Spinal cord (tissue), 9 donors: ENCODE measurements at regions not wholly inside any gene's neighbourhood (a gene's known extent, or its start where the extent isn't known, plus 50 kb on each side); places are given as distances from the start of the nearest gene placed in this dataset.

Experiments
- DNase-seq, 6 donors: peaks; one replicate each; pipeline versions ENCODE4 v3.0.0 to v3.0.0-alpha.2; 2013 to 2015; ENCODE audit warnings: low spot score in 6 of 6, low read depth in 4 of 6
- H3K27ac ChIP-seq: one replicate; pipeline ENCODE4 v1.5.1; 2013; ENCODE audit warnings: low read depth, low read length, control low read depth
- H3K27me3 ChIP-seq: one replicate; pipeline ENCODE4 v1.6.1; 2013; ENCODE audit warnings: low read length; ENCODE audit not compliant: control insufficient read depth, insufficient read depth
- H3K36me3 ChIP-seq: one replicate; pipeline ENCODE4 v1.6.1; 2013; ENCODE audit warnings: low read length; ENCODE audit not compliant: control insufficient read depth, insufficient read depth
- H3K4me1 ChIP-seq: one replicate; pipeline ENCODE4 v1.6.1; 2013; ENCODE audit warnings: low read length; ENCODE audit not compliant: control insufficient read depth, insufficient read depth
- H3K4me3 ChIP-seq: one replicate; pipeline ENCODE4 v1.5.1; 2013; ENCODE audit warnings: low read depth, low read length, control low read depth
- H3K9me3 ChIP-seq: one replicate; pipeline ENCODE4 v1.6.1; 2013; ENCODE audit warnings: low read length; ENCODE audit not compliant: control insufficient read depth, insufficient read depth
- WGBS: methylation state at CpG from one replicate; pipeline ENCODE4 v1.1.5; 2013; ENCODE audit warnings: missing lambda C conversion rate; ENCODE audit not compliant: insufficient coverage; 5-methylcytosine and 5-hydroxymethylcytosine counted together
- donor health status: healthy.

DNA sequence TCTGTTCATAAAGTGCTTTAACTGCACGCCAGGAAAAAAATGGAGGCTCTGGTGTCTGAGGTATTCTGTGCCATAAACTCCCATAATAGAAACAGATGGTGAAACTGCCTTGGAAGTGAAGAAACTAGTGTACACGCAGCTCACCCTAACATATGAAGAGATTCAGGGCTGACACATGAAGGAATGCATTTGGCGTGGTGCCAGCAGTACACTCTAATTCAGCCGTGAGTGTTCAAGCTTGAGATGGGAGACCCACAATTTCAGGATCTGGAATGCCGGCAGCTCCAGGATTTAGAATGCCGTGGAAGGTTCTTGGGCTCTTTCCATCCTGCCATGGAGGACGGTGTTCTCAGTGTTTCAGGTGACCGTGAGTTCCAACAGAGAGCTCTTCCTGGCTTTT, 478.4 kb downstream of the TSHZ3 start:
- Histone ChIP-seq H3K9me3 (no peaks in the 10 kb centered on the region), H3K36me3 (no peaks in the 10 kb centered on the region), H3K27me3 (no peaks in the 10 kb centered on the region), H3K4me3 (no peak overlapping the region), H3K27ac (no peak overlapping the region), H3K4me1 (no peaks in the 10 kb centered on the region)
- 38% methylated on average over 7 of the region's 8 CpGs for WGBS
- peak in 4 of 6 donors; percentile 36 to 95 (median 70) for DNase-seq

DNA sequence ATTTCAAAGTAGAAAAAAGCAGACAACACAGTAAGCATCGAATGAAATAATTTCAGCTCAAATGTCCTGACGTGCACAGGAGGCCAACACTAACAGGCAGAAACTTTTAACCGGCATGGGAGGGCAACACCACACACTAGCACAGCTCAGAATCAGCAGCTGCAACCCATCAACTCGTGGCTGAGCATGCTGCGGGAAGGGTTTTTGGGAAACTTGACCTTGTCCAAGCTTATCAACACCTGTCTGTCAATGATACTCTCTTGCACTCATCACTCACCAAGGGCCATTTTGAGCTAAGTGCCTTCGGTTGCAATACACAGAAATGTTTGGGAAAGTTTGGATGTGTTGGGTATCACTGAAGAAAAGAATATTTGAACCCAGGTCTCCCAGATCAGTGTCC, 483.7 kb downstream of the TSHZ3 start:
- Histone ChIP-seq H3K4me3 (no peak overlapping the region), H3K27me3 (no peaks in the 10 kb centered on the region), H3K36me3 (no peaks in the 10 kb centered on the region), H3K4me1 (no peaks in the 10 kb centered on the region), H3K9me3 (no peaks in the 10 kb centered on the region), H3K27ac (no peak overlapping the region)
- WGBS = 85% methylated on average over 5 of the region's 6 CpGs
- DNase-seq = no peak

DNA sequence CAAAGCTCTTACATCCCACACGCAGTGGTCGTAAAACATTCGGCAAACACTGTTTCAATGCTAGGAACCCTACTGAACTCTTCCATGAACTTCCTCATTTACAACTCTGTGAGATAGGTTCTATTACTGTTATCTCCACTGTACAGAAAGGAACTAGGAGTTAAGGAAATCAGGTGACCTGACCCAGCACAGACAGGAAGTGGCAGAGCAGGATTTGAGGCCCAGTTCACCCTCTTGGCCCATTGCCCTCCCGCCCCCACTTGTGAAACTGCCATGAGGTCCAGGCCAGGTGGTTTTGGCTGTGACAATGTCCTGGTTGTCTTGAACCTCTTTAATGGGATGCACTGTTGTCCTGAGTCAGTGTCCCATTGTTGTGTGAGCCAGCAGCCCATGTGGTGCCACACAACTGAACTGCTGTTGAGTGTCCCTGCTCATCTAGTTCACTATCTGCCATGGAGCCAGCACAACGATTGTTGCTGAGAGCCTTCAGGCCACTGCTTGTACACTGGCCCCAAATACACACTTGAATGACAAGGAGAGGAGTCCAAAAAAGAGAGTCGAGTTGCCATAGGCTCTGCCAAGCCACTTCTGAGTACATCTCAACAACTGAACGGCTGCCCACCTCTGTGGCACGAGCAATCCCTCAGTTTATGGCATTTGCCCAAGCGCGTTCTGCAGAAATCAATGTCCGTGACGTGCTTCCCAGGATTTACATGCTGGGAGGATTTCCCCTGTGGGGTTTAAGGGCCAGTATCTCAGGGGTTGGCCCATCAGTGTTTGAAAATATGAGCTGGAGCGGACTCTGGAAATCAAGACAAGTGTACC, 484.6 kb downstream of the TSHZ3 start:
- Histone ChIP-seq H3K9me3 (no peaks in the 10 kb centered on the region), H3K27me3 (no peaks in the 10 kb centered on the region), H3K36me3 (no peaks in the 10 kb centered on the region), H3K27ac (no peak overlapping the region), H3K4me1 (no peaks in the 10 kb centered on the region), H3K4me3 (no peak overlapping the region)
- 67% methylated on average over 11 of the region's 13 CpGs for WGBS
- no peak for DNase-seq

DNA sequence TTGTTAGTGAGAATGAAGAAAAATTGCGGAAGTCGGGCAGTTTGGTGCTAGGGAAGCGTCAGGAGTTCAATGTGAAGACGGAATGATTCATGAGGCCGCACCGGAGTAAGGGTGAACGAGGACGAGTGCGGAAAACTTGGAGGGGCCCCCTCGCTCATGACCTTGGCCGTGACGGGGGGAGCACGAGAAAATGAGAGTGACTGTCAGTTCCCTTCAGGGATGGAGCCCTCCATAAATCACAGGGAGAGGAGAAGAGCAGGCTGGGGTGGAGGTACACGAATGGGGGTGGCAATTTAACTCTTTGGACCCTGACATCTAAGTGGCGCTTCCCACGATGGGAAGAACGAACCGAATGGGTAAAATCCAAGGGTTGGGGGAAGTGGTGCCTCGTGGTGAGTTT, 486.4 kb downstream of the TSHZ3 start:
- 69% methylated on average over 18 of the region's 19 CpGs for WGBS
- no peak for DNase-seq
- Histone ChIP-seq H3K9me3 (no peaks in the 10 kb centered on the region), H3K27me3 (no peaks in the 10 kb centered on the region), H3K27ac (no peak overlapping the region), H3K4me1 (no peaks in the 10 kb centered on the region), H3K4me3 (no peak overlapping the region), H3K36me3 (no peaks in the 10 kb centered on the region)

DNA sequence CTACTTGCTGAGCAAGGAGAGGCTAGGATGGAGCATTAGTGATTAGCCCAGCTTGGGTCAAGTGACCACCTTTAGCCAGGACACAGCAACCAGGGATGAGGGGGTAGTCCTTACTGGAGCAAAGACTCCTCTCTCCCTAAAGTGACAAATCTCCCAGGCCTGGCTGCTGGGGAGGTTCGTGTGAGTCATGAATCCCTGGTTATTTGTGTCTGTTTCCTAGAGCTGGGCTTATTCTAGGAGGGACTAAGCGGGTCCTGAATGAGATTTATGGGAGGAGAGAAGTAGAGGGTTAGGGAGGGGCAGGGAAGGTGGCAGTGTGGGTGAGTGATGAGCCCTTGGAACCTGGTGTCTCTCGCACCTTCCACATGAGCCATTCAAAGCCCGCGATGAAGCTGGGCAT, 487.3 kb downstream of the TSHZ3 start:
- no peak overlapping the region for H3K4me3 ChIP-seq
- DNase-seq = no peak
- H3K27me3 ChIP-seq = no peaks in the 10 kb centered on the region
- no peak overlapping the region for H3K27ac ChIP-seq
- no peaks in the 10 kb centered on the region for H3K36me3 ChIP-seq
- H3K9me3 ChIP-seq = no peaks in the 10 kb centered on the region
- 70% methylated on average over 4 of the region's 5 CpGs for WGBS
- no peaks in the 10 kb centered on the region for H3K4me1 ChIP-seq

DNA sequence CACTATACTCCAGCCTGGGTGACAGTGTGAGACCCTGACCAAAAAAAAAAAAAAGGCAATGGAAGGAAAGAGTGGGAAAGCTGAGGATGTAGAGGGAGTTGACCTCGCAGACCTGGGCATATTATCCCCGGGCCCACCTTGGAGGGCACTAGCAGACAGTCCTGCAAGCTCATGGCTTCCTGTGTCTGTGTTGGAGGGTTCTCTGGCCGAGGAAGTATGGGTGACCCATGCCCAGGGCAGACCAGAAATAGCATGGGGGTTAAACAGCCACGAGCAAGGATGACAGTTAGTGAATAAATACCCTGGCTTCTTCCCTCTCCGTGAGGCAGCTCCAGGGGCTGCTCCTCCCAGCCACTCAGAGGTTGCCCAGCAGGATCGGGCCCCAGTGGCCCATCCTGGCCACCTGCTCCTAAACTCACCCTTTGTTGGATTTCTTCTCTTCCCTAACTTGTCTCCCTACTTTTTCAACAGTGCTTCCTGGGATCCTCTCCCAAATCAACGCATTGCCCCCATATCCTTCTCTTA, 485.8 kb downstream of the ZNF536 start:
- H3K27me3 ChIP-seq = no peaks in the 10 kb centered on the region

DNA sequence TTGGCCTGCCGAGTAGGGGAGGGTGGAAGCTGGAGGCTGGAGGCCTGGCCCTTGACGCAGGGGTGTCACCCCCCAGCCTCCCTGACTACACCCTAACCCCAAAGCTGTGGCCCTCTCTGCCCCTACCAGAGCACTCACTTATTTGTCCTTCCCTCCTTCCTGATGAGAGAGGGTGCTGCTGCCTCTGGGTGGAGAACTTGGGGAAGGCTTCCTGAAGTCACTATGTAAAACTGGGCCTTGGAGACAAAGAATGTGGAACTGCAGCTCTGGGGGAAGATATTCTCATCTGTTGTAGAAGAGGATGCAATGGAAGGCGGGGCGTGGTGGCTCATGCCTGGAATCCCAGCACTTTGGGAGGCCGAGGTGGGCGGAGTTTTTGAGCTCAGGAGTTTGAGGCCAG, 485.2 kb downstream of the ZNF536 start:
- WGBS = no CpG with 5 or more reads among the region's 6 CpGs
- Histone ChIP-seq H3K27ac (no peak overlapping the region), H3K27me3 (no peaks in the 10 kb centered on the region), H3K4me3 (no peak overlapping the region), H3K36me3 (no peaks in the 10 kb centered on the region), H3K9me3 (no peaks in the 10 kb centered on the region), H3K4me1 (peaks cover 6% of the 10 kb centered on the region)
- no peak for DNase-seq

More for the DNA sequence above, 485.8 kb downstream of the ZNF536 start:
- WGBS = 82% methylated on average over 6 of the region's 7 CpGs
- no peak overlapping the region for H3K27ac ChIP-seq
- H3K4me3 ChIP-seq = no peak overlapping the region
- no peaks in the 10 kb centered on the region for H3K9me3 ChIP-seq
- DNase-seq = no peak
- H3K4me1 ChIP-seq = peaks cover 6% of the 10 kb centered on the region
- H3K36me3 ChIP-seq = no peaks in the 10 kb centered on the region

DNA sequence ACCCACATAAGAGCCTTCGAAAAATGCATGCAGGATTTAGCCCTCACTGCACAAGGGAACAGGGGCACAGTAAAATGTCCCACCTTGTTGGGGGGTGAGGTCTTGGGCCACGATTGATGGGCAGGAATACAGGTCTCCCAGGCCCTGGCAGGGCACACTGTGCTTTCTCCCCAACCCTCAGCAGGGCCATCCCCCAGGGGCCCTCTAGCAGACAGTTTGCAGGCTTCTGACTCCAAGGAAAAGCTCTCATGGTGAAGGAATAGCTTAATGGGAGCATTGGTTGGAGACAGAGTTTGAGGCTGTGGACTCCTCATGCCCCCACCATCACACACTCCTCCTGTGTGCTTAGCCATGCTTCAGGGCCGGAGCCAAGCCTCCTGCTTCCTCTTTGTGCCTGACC, 484.6 kb downstream of the ZNF536 start:
- Histone ChIP-seq H3K4me1 (peaks cover 6% of the 10 kb centered on the region), H3K9me3 (no peaks in the 10 kb centered on the region), H3K27ac (no peak overlapping the region), H3K4me3 (no peak overlapping the region), H3K27me3 (no peaks in the 10 kb centered on the region), H3K36me3 (no peaks in the 10 kb centered on the region)
- 93% methylated on average over 2 of the region's 3 CpGs for WGBS
- DNase-seq = no peak

DNA sequence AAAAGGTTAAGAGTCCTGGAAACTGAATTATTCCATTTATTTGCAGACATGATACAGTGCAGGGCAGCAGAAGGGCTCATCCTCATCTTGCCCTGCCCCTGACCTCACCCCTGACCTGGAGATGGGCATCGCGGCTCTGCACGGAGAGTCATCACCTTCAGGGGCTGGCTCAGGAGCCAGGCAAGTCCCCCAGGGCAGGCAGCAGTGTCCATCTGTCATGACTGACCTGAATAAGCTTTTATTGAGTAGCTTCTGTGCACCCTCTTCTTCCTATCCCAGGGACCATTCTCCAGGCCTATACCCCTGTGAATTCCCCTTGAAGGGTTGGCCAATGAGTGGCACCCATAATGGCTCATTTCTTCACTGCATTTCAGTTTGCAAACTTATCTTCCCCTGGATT, 484.2 kb downstream of the ZNF536 start:
- 86% methylated on average over 3 of the region's 3 CpGs for WGBS
- Histone ChIP-seq H3K4me1 (peaks cover 10% of the 10 kb centered on the region), H3K4me3 (no peak overlapping the region), H3K9me3 (no peaks in the 10 kb centered on the region), H3K36me3 (no peaks in the 10 kb centered on the region), H3K27ac (no peak overlapping the region), H3K27me3 (no peaks in the 10 kb centered on the region)
- no peak for DNase-seq

DNA sequence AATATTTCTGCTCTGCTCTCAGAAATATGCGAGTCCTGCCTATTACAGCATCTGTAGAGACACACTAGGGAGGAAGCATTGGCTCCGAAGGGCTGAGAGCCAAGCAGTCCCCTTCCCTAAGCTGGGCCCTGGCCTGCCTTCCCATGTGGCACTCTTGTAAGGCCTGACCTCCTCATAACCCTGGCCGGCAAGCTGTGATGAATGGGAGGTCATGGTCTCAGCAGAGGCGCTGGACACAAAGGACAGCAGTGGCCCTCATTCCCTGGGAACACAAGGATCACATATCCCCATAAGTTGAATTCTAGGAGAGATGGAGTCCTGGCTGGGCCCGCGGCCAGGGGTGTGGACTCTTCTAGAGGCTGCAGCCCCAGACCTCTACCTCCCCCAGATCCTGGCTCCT, 483.3 kb downstream of the ZNF536 start:
- Histone ChIP-seq H3K9me3 (no peaks in the 10 kb centered on the region), H3K4me1 (peaks cover 12% of the 10 kb centered on the region), H3K27ac (no peak overlapping the region), H3K27me3 (no peaks in the 10 kb centered on the region), H3K4me3 (no peak overlapping the region), H3K36me3 (no peaks in the 10 kb centered on the region)
- no peak for DNase-seq
- 73% methylated on average over 2 of the region's 6 CpGs for WGBS
